ENCODE measurements at regions not wholly inside any gene's neighbourhood (a gene's known extent, or its start where the extent isn't known, plus 50 kb on each side); places are given as distances from the start of the nearest gene placed in this dataset.

GRCh38 chr4:146998157-146998556 is 52.5 kb upstream of the TTC29 start:
- no peak for DNase-seq (ENCODE audit: low spot score)

GRCh38 chr4:147003956-147004809 is 58.5 kb upstream of the TTC29 start:
- no peak for DNase-seq (ENCODE audit: low spot score)

- no peak for DNase-seq (ENCODE audit: low spot score)
Observed at GRCh38 chr4:147006229-147006628, 60.6 kb upstream of the TTC29 start.

- DNase-seq (ENCODE audit: low spot score): no peak
Observed at GRCh38 chr4:147009875-147010274, 64.2 kb upstream of the TTC29 start.

GRCh38 chr4:147011411-147011810 is 65.7 kb upstream of the TTC29 start:
- no peak for DNase-seq (ENCODE audit: low spot score)

- DNase-seq (ENCODE audit: low spot score): no peak
Observed at GRCh38 chr4:147012059-147012707, 66.5 kb upstream of the TTC29 start.

GRCh38 chr4:147014946-147015345 is 69.3 kb upstream of the TTC29 start:
- DNase-seq (ENCODE audit: low spot score): no peak

- DNase-seq (ENCODE audit: low spot score): no peak
Observed at GRCh38 chr4:147015491-147015890, 69.8 kb upstream of the TTC29 start.

GRCh38 chr4:147017081-147017480 is 71.4 kb upstream of the TTC29 start:
- no peak for DNase-seq (ENCODE audit: low spot score)

GRCh38 chr4:147019091-147019490 is 73.4 kb upstream of the TTC29 start:
- DNase-seq (ENCODE audit: low spot score): peak; percentile 77

GRCh38 chr4:147020456-147020855 is 74.8 kb upstream of the TTC29 start:
- DNase-seq (ENCODE audit: low spot score): no peak

GRCh38 chr4:147025042-147025441 is 79.4 kb upstream of the TTC29 start:
- no peak for DNase-seq (ENCODE audit: low spot score)

- DNase-seq (ENCODE audit: low spot score): no peak
Observed at GRCh38 chr4:147029296-147029695, 83.6 kb upstream of the TTC29 start.

GRCh38 chr4:147034372-147034771 is 88.7 kb upstream of the TTC29 start:
- DNase-seq (ENCODE audit: low spot score): peak; percentile 65

GRCh38 chr4:147037069-147037468 is 91.4 kb upstream of the TTC29 start:
- DNase-seq (ENCODE audit: low spot score): no peak

- no peak for DNase-seq (ENCODE audit: low spot score)
Observed at GRCh38 chr4:147039976-147040575, 94.4 kb upstream of the TTC29 start.

- no peak for DNase-seq (ENCODE audit: low spot score)
Observed at GRCh38 chr4:147040874-147041273, 95.2 kb upstream of the TTC29 start.

- DNase-seq (ENCODE audit: low spot score): no peak
Observed at GRCh38 chr4:147041376-147041775, 95.7 kb upstream of the TTC29 start.

GRCh38 chr4:147042046-147042445 is 96.4 kb upstream of the TTC29 start:
- DNase-seq (ENCODE audit: low spot score): no peak

- DNase-seq (ENCODE audit: low spot score): no peak
Observed at GRCh38 chr4:147044241-147044640, 98.6 kb upstream of the TTC29 start.

- peak; percentile 29 for DNase-seq (ENCODE audit: low spot score)
Observed at GRCh38 chr4:147049946-147050345, 104.3 kb upstream of the TTC29 start.

- DNase-seq (ENCODE audit: low spot score): no peak
Observed at GRCh38 chr4:147050356-147050765, 104.7 kb upstream of the TTC29 start.

GRCh38 chr4:147052361-147052760 is 106.7 kb upstream of the TTC29 start:
- DNase-seq (ENCODE audit: low spot score): no peak
